GM18909 (cell line): ENCODE measurements at regions not wholly inside any gene's neighbourhood (a gene's known extent, or its start where the extent isn't known, plus 50 kb on each side); places are given as distances from the start of the nearest gene placed in this dataset.

Experiments
- ATAC-seq: cut with Tn5 transposase; IDR thresholded peaks from one replicate; pipeline ENCODE4 v1.9.1; 2021; ENCODE audit warnings: mild to moderate bottlenecking; ENCODE audit not compliant: unreplicated experiment, poor library complexity

GRCh38 chr4:164428561-164428960 lies 325.4 kb upstream of the SMIM31 start:
- ATAC-seq: no peak

- no peak for ATAC-seq
Measured at GRCh38 chr4:164438321-164438720, 315.6 kb upstream of the SMIM31 start.

GRCh38 chr4:164439037-164439436 lies 314.9 kb upstream of the SMIM31 start:
- no peak for ATAC-seq

GRCh38 chr4:164440199-164440598 lies 313.7 kb upstream of the SMIM31 start:
- ATAC-seq: no peak

- no peak for ATAC-seq
Measured at GRCh38 chr4:164441109-164441508, 312.8 kb upstream of the SMIM31 start.

GRCh38 chr4:164442180-164442579 lies 311.8 kb upstream of the SMIM31 start:
- no peak for ATAC-seq

GRCh38 chr4:164446516-164446915 lies 307.4 kb upstream of the SMIM31 start:
- no peak for ATAC-seq

- no peak for ATAC-seq
Measured at GRCh38 chr4:164461901-164462300, 292.0 kb upstream of the SMIM31 start.

- ATAC-seq: no peak
Measured at GRCh38 chr4:164462471-164462870, 291.5 kb upstream of the SMIM31 start.

- no peak for ATAC-seq
Measured at GRCh38 chr4:164464313-164464712, 289.6 kb upstream of the SMIM31 start.

- ATAC-seq: no peak
Measured at GRCh38 chr4:164467493-164467892, 286.4 kb upstream of the SMIM31 start.

- ATAC-seq: no peak
Measured at GRCh38 chr4:164481306-164482091, 272.4 kb upstream of the SMIM31 start.

- ATAC-seq: no peak
Measured at GRCh38 chr4:164482092-164482404, 271.9 kb upstream of the SMIM31 start.

GRCh38 chr4:164482758-164483157 lies 271.2 kb upstream of the SMIM31 start:
- ATAC-seq: no peak

- no peak for ATAC-seq
Measured at GRCh38 chr4:164483711-164484110, 270.2 kb upstream of the SMIM31 start.

GRCh38 chr4:164484551-164484950 lies 269.4 kb upstream of the SMIM31 start:
- no peak for ATAC-seq

- ATAC-seq: no peak
Measured at GRCh38 chr4:164485136-164485535, 268.8 kb upstream of the SMIM31 start.

GRCh38 chr4:164488114-164488513 lies 265.8 kb upstream of the SMIM31 start:
- no peak for ATAC-seq

- no peak for ATAC-seq
Measured at GRCh38 chr4:164501074-164501473, 252.9 kb upstream of the SMIM31 start.

GRCh38 chr4:164503874-164504273 lies 250.1 kb upstream of the SMIM31 start:
- no peak for ATAC-seq

GRCh38 chr4:164508097-164508496 lies 245.8 kb upstream of the SMIM31 start:
- ATAC-seq: no peak

- ATAC-seq: no peak
Measured at GRCh38 chr4:164508771-164509170, 245.2 kb upstream of the SMIM31 start.

- ATAC-seq: no peak
Measured at GRCh38 chr4:164509951-164510350, 244.0 kb upstream of the SMIM31 start.
